Liver (tissue), 3 donors: ENCODE measurements at regions not wholly inside any gene's neighbourhood (a gene's known extent, or its start where the extent isn't known, plus 50 kb on each side); places are given as distances from the start of the nearest gene placed in this dataset.

Experiments
- EGR1 ChIP-seq, 2 donors: IDR thresholded peaks; 2 replicates each; pipeline ENCODE4 v1.6.1; 2016 to 2018; ENCODE audit warnings: antibody characterized with exemption in 2 of 2, low read depth in 2 of 2
- GABPA ChIP-seq, 2 donors: IDR thresholded peaks in 1 of 2; conservative IDR thresholded peaks in 1 of 2; 2 replicates each; pipeline ENCODE4 v1.6.1; 2016; ENCODE audit warnings: antibody characterized with exemption in 2 of 2, mild to moderate bottlenecking in 1 of 2, moderate library complexity in 1 of 2
- JUND ChIP-seq, 2 donors: IDR thresholded peaks; 2 replicates each; pipeline ENCODE4 v1.6.1; 2016; ENCODE audit warnings: antibody characterized with exemption in 2 of 2
- NR2F2 ChIP-seq: IDR thresholded peaks from 2 replicates; pipeline ENCODE4 v1.6.1; 2016; ENCODE audit warnings: antibody characterized with exemption
- RAD21 ChIP-seq, 2 donors: IDR thresholded peaks; 2 replicates each; pipeline ENCODE4 v1.6.1; 2016; ENCODE audit warnings: antibody characterized with exemption in 2 of 2, mild to moderate bottlenecking in 2 of 2
- SP1 ChIP-seq: IDR thresholded peaks from 2 replicates; pipeline ENCODE4 v1.6.1; 2018; ENCODE audit warnings: antibody characterized with exemption, mild to moderate bottlenecking
- TAF1 ChIP-seq: conservative IDR thresholded peaks from 2 replicates; pipeline ENCODE4 v1.6.1; 2016; ENCODE audit warnings: antibody characterized with exemption, mild to moderate bottlenecking
- YY1 ChIP-seq: IDR thresholded peaks from 2 replicates; pipeline ENCODE4 v1.6.1; 2016; ENCODE audit warnings: antibody characterized with exemption, mild to moderate bottlenecking
- TF ChIP-seq, protein P1 (sequence below): IDR thresholded peaks from 2 replicates; pipeline ENCODE4 v1.6.1; 2016; ENCODE audit warnings: antibody characterized with exemption, mild to moderate bottlenecking
- TF ChIP-seq, protein P2 (sequence below): fragments of 150-350 bp; IDR thresholded peaks from 2 replicates; pipeline ENCODE4 v1.5.1; 2017; ENCODE audit warnings: improper control_type of control experiment, low read depth, low read length; ENCODE audit not compliant: missing input control
- TF ChIP-seq, protein P3 (sequence below): IDR thresholded peaks from 2 replicates; pipeline ENCODE4 v1.6.1; 2016; ENCODE audit warnings: antibody characterized with exemption
- TF ChIP-seq, protein P4 (sequence below): IDR thresholded peaks from 2 replicates; pipeline ENCODE4 v1.6.1; 2016; ENCODE audit warnings: antibody characterized with exemption
- TF ChIP-seq, protein P5 (sequence below): IDR thresholded peaks from 2 replicates; pipeline ENCODE4 v1.6.1; 2016; ENCODE audit warnings: antibody characterized with exemption
- donor health status: healthy.
- donor health status: healthy.

DNA sequence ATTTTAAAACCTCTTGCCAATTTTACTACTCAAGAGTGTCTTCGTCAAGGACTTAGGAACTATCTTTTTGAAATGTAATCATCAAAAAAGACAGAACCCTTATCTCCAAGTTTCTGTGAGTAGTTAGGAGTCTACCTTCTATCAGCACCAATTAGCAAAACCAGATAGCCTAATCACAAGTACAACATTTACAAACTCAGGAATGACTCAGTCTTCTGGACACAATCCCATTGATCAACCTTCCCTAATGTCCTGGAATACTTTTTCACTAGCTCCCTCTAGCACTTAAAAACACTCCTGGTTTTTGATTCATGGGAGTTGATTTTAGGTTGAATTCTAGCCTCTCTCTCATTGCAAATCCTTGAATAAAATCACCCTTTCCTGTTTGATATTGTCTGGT is 680.7 kb downstream of the PRR16 start:
- TF ChIP-seq, protein P1, sequence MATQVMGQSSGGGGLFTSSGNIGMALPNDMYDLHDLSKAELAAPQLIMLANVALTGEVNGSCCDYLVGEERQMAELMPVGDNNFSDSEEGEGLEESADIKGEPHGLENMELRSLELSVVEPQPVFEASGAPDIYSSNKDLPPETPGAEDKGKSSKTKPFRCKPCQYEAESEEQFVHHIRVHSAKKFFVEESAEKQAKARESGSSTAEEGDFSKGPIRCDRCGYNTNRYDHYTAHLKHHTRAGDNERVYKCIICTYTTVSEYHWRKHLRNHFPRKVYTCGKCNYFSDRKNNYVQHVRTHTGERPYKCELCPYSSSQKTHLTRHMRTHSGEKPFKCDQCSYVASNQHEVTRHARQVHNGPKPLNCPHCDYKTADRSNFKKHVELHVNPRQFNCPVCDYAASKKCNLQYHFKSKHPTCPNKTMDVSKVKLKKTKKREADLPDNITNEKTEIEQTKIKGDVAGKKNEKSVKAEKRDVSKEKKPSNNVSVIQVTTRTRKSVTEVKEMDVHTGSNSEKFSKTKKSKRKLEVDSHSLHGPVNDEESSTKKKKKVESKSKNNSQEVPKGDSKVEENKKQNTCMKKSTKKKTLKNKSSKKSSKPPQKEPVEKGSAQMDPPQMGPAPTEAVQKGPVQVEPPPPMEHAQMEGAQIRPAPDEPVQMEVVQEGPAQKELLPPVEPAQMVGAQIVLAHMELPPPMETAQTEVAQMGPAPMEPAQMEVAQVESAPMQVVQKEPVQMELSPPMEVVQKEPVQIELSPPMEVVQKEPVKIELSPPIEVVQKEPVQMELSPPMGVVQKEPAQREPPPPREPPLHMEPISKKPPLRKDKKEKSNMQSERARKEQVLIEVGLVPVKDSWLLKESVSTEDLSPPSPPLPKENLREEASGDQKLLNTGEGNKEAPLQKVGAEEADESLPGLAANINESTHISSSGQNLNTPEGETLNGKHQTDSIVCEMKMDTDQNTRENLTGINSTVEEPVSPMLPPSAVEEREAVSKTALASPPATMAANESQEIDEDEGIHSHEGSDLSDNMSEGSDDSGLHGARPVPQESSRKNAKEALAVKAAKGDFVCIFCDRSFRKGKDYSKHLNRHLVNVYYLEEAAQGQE = no peak
- no peak for TF ChIP-seq RAD21 (IDR thresholded peaks at IDR 0.05)
- TF ChIP-seq, protein P2, sequence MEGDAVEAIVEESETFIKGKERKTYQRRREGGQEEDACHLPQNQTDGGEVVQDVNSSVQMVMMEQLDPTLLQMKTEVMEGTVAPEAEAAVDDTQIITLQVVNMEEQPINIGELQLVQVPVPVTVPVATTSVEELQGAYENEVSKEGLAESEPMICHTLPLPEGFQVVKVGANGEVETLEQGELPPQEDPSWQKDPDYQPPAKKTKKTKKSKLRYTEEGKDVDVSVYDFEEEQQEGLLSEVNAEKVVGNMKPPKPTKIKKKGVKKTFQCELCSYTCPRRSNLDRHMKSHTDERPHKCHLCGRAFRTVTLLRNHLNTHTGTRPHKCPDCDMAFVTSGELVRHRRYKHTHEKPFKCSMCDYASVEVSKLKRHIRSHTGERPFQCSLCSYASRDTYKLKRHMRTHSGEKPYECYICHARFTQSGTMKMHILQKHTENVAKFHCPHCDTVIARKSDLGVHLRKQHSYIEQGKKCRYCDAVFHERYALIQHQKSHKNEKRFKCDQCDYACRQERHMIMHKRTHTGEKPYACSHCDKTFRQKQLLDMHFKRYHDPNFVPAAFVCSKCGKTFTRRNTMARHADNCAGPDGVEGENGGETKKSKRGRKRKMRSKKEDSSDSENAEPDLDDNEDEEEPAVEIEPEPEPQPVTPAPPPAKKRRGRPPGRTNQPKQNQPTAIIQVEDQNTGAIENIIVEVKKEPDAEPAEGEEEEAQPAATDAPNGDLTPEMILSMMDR = no peak
- no peak for TF ChIP-seq TAF1
- TF ChIP-seq, protein P3, sequence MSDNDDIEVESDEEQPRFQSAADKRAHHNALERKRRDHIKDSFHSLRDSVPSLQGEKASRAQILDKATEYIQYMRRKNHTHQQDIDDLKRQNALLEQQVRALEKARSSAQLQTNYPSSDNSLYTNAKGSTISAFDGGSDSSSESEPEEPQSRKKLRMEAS = no peak
- no peak for TF ChIP-seq GABPA (IDR thresholded peaks at IDR 0.05 in 1 of 2, conservative IDR thresholded peaks at IDR 0.05 in 1 of 2)
- TF ChIP-seq JUND (IDR thresholded peaks at IDR 0.05) = no peak
- no peak for TF ChIP-seq YY1
- TF ChIP-seq, protein P4, sequence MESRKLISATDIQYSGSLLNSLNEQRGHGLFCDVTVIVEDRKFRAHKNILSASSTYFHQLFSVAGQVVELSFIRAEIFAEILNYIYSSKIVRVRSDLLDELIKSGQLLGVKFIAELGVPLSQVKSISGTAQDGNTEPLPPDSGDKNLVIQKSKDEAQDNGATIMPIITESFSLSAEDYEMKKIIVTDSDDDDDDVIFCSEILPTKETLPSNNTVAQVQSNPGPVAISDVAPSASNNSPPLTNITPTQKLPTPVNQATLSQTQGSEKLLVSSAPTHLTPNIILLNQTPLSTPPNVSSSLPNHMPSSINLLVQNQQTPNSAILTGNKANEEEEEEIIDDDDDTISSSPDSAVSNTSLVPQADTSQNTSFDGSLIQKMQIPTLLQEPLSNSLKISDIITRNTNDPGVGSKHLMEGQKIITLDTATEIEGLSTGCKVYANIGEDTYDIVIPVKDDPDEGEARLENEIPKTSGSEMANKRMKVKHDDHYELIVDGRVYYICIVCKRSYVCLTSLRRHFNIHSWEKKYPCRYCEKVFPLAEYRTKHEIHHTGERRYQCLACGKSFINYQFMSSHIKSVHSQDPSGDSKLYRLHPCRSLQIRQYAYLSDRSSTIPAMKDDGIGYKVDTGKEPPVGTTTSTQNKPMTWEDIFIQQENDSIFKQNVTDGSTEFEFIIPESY = no peak
- TF ChIP-seq EGR1 (IDR thresholded peaks at IDR 0.05; ENCODE audit: low read depth in 2 of 2) = no peak
- no peak for TF ChIP-seq NR2F2
- TF ChIP-seq, protein P5, sequence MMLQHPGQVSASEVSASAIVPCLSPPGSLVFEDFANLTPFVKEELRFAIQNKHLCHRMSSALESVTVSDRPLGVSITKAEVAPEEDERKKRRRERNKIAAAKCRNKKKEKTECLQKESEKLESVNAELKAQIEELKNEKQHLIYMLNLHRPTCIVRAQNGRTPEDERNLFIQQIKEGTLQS = no peak
- no peak for TF ChIP-seq SP1
